ENCODE measurements at regions not wholly inside any gene's neighbourhood (a gene's known extent, or its start where the extent isn't known, plus 50 kb on each side); places are given as distances from the start of the nearest gene placed in this dataset.

GRCh38 chr12:68453876-68454275, 121.7 kb upstream of the MDM1 start:
- TF ChIP-seq TSHZ2 (CRISPR knock-in tag; IDR thresholded peaks at IDR 0.05) (no peak), RARB (CRISPR knock-in tag; IDR thresholded peaks at IDR 0.05) (no peak), PATZ1 (CRISPR knock-in tag; IDR thresholded peaks at IDR 0.05; ENCODE audit: borderline replicate concordance) (no peak), ISL1 (CRISPR knock-in tag; IDR thresholded peaks at IDR 0.05) (no peak), GLIS3 (CRISPR knock-in tag; IDR thresholded peaks at IDR 0.05) (no peak), ESRRG (CRISPR knock-in tag; IDR thresholded peaks at IDR 0.05) (no peak), ZNF70 (CRISPR knock-in tag; IDR thresholded peaks at IDR 0.05) (no peak), CSRNP3 (CRISPR knock-in tag; IDR thresholded peaks at IDR 0.05) (no peak), ZFP30 (CRISPR knock-in tag; IDR thresholded peaks at IDR 0.05) (no peak), CSDC2 (CRISPR knock-in tag; IDR thresholded peaks at IDR 0.05) (no peak), ZNF565 (CRISPR knock-in tag; conservative IDR thresholded peaks at IDR 0.05; ENCODE audit: low read depth) (no peak), ARNTL (CRISPR knock-in tag; IDR thresholded peaks at IDR 0.05; ENCODE audit: borderline replicate concordance, low read depth) (no peak), ZFP3 (CRISPR knock-in tag; IDR thresholded peaks at IDR 0.05) (no peak)
